PC-3 (cell line): ENCODE measurements at regions not wholly inside any gene's neighbourhood (a gene's known extent, or its start where the extent isn't known, plus 50 kb on each side); places are given as distances from the start of the nearest gene placed in this dataset.

Experiments used
- CTCF ChIP-seq: fragments of 300-600 bp; sonication (generic); conservative IDR thresholded peaks from 2 replicates; pipeline ENCODE4 v1.5.1; 2017; ENCODE audit warnings: antibody characterized with exemption, low read depth, mild to moderate bottlenecking, low read length
- EZH2 ChIP-seq: fragments of 300-600 bp; sonication (generic); IDR thresholded peaks from one replicate; pipeline ENCODE4 v1.6.1; 2017; ENCODE audit warnings: antibody characterized with exemption, mild to moderate bottlenecking, low read length; ENCODE audit not compliant: unreplicated experiment
- EZH2phosphoT487 ChIP-seq: fragments of 300-600 bp; sonication (generic); IDR thresholded peaks from 2 replicates; pipeline ENCODE4 v1.6.1; 2018; ENCODE audit warnings: mild to moderate bottlenecking, antibody characterized with exemption, low read length, borderline replicate concordance

- TF ChIP-seq CTCF: no peak
- no peak for TF ChIP-seq EZH2
- TF ChIP-seq EZH2phosphoT487: no peak
Measured at GRCh38 chr20:11193241-11193640, 519.4 kb upstream of the JAG1 start.
